Heart left ventricle (tissue), 16 donors: ENCODE measurements at regions not wholly inside any gene's neighbourhood (a gene's known extent, or its start where the extent isn't known, plus 50 kb on each side); places are given as distances from the start of the nearest gene placed in this dataset.

ENCODE experiments used
- ATAC-seq, 4 donors: fragments of 200-7000 bp; cut with Tn5 transposase; one replicate each; pipeline ENCODE4 v1.9.1; 2020 to 2022; ENCODE audit warnings: moderate library complexity in 4 of 4, mild to moderate bottlenecking in 3 of 4, moderate number of reproducible peaks in 1 of 4
- DNase-seq, 5 donors: peaks; one replicate each; pipeline ENCODE4 v3.0.0-alpha.2; 2020
- H3K27ac ChIP-seq, 12 donors: fragments of 200-600 bp; sonication (generic) in 4 of 12; one replicate each; pipeline versions ENCODE4 v1.5.0 to v1.8.0; 2016 to 2022; ENCODE audit warnings: mild to moderate bottlenecking in 2 of 12
- H3K27me3 ChIP-seq, 9 donors: fragments of 200-600 bp; sonication (generic) in 2 of 9; one replicate each; pipeline versions ENCODE4 v1.5.1 to v1.8.0; 2016 to 2022; ENCODE audit warnings: mild to moderate bottlenecking in 3 of 9
- H3K36me3 ChIP-seq, 9 donors: fragments of 200-600 bp; sonication (generic) in 2 of 9; one replicate each; pipeline versions ENCODE4 v1.5.0 to v1.8.0; 2018 to 2022; ENCODE audit warnings: mild to moderate bottlenecking in 2 of 9
- H3K4me1 ChIP-seq, 12 donors: fragments of 200-600 bp; sonication (generic) in 4 of 12; one replicate each; pipeline versions ENCODE4 v1.5.0 to v1.8.0; 2016 to 2022; ENCODE audit warnings: mild to moderate bottlenecking in 3 of 12
- H3K4me3 ChIP-seq, 12 donors: fragments of 200-600 bp; sonication (generic) in 4 of 12; one replicate each; pipeline versions ENCODE4 v1.5.0 to v1.8.0; 2017 to 2022; ENCODE audit warnings: mild to moderate bottlenecking in 9 of 12, moderate library complexity in 4 of 12
- H3K9me3 ChIP-seq, 12 donors: fragments of 200-600 bp; sonication (generic) in 4 of 12; one replicate each; pipeline versions ENCODE4 v1.5.0 to v1.8.0; 2016 to 2022; ENCODE audit warnings: mild to moderate bottlenecking in 1 of 12
- POLR2A ChIP-seq, 2 donors: fragments of 450-650 bp; IDR thresholded peaks; one replicate each; pipeline ENCODE4 v1.6.1; 2017; ENCODE audit warnings: antibody characterized with exemption in 2 of 2, mild to moderate bottlenecking in 2 of 2, moderate library complexity in 2 of 2
- WGBS, 4 donors: extraction: QIAGEN DNeasy Blood & Tissue Kit in 2 of 4; methylation state at CpG; one replicate each; pipeline versions ENCODE4 v1.1.5 to v1.1.7; 2013 to 2018; 5-methylcytosine and 5-hydroxymethylcytosine counted together
- intact Hi-C, 10 donors: fragments of 100-400 bp; cut with DNase I; formaldehyde crosslinking; loops; one replicate each; pipeline versions ENCODE4 v1.11.1 to v1.14.2; 2022
- TF ChIP-seq, protein P1 (sequence below), 12 donors: fragments of 200-600 bp; sonication (generic) in 4 of 12; IDR thresholded peaks; one replicate each; pipeline versions ENCODE4 v1.5.0 to v1.8.0; 2018 to 2022; ENCODE audit warnings: antibody characterized with exemption in 12 of 12, mild to moderate bottlenecking in 5 of 12
- donor health status: ischemic (EF 13 %, LVEDD 7.1; RV severe dilation, severe dysfunction).
- donor health status: healthy with polysubstance abuse.
- donor health status: DM: no; HTN: yes; CAD: no.
- donor health status: DM: no; HTN: no; CAD: no.
- donor health status: ischemic (EF 25% LVEDD 6.9; RV normal size, moderate dysfunction).
- donor health status: ischemic (EF 25% LVEDD 5.7; RV mildly dilated, moderate dysfunction).
- donor health status: healthy.
- donor health status: DM: yes; HTN: yes; CAD: no.
- donor health status: ischemic (EF 35%, LVEDD 5.7; RV mildly dilated, moderate dysfunction).
- donor health status: nonischemic (EF 11% LVEDD 7.7; RV severe dilation, severe dysfunction).
- donor health status: DM: yes; HTN: yes; CAD: no.
- donor health status: PGD.
- donor health status: ischemic (EF 29% LVEDD 5.4; RV normal size, mild dysfunction).
- donor health status: nonischemic (EF 23%, LVEDD 6.1; RV moderate dilation, normal function).

DNA sequence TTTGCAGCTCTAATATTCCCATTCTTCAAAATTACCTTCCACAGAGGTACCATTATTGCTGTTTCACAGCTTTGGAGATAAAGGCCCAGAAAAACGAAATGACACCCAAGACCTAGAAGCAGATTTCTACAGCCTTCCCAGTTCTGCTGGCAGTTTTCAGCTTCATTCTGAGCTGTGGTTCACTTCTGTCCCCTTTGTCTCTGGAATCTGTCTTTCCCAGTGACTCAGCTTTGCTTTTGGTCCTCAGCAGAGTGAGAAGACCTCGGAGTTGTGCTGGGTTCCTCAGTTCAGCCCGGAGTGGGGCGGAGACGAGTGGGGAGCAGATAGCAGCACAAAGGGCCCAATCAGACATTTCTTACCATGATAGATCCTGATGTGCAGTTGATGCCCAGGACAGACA lies 180.7 kb upstream of the CXCR4 start:
- Histone ChIP-seq H3K27me3 (peaks cover 0 to 4% (median 0%) of the 10 kb centered on the region in 9 donors), H3K36me3 (no peaks in the 10 kb centered on the region), H3K27ac (no peak overlapping the region), H3K9me3 (no peaks in the 10 kb centered on the region), H3K4me3 (no peak overlapping the region), H3K4me1 (peaks cover 0 to 5% (median 0%) of the 10 kb centered on the region in 12 donors)
- DNase-seq (no peak), ATAC-seq (no peak)
- TF ChIP-seq, protein P1, sequence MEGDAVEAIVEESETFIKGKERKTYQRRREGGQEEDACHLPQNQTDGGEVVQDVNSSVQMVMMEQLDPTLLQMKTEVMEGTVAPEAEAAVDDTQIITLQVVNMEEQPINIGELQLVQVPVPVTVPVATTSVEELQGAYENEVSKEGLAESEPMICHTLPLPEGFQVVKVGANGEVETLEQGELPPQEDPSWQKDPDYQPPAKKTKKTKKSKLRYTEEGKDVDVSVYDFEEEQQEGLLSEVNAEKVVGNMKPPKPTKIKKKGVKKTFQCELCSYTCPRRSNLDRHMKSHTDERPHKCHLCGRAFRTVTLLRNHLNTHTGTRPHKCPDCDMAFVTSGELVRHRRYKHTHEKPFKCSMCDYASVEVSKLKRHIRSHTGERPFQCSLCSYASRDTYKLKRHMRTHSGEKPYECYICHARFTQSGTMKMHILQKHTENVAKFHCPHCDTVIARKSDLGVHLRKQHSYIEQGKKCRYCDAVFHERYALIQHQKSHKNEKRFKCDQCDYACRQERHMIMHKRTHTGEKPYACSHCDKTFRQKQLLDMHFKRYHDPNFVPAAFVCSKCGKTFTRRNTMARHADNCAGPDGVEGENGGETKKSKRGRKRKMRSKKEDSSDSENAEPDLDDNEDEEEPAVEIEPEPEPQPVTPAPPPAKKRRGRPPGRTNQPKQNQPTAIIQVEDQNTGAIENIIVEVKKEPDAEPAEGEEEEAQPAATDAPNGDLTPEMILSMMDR (IDR thresholded peaks at IDR 0.05): no peak
- TF ChIP-seq POLR2A (IDR thresholded peaks at IDR 0.05): no peak
- WGBS, 4 donors: 79 to 85% (median 80%) methylated on average over 5 of the region's 5 CpGs
- intact Hi-C loops: no loop called here

DNA sequence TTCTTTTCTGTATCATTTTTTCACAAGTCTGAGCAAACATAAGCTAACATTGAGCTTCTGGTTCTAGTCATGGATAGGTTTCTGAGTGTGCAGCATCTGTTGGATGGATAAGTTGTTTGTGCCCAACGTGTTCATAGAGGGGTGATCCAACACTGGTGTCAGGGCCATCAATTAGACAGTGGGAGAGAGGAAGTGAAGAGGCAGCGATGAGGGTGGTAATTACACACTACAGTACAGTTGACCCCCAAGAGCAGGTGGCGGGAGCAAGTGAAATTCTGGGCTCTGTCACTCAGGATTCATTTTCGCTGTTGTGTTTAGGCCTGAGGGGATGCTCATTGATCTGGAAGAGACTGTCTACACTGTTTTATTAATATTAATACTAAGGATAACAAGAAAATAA lies 180.0 kb upstream of the CXCR4 start:
- no peak overlapping the region for H3K27ac ChIP-seq
- DNase-seq (no peak), ATAC-seq (no peak)
- peaks cover 0 to 5% (median 0%) of the 10 kb centered on the region in 12 donors for H3K4me1 ChIP-seq
- peaks cover 0 to 4% (median 0%) of the 10 kb centered on the region in 9 donors for H3K27me3 ChIP-seq
- intact Hi-C loops: no loop called here
- no peaks in the 10 kb centered on the region for H3K36me3 ChIP-seq
- H3K9me3 ChIP-seq: no peaks in the 10 kb centered on the region
- no peak overlapping the region for H3K4me3 ChIP-seq
- WGBS, 4 donors: 89 to 96% (median 92%) methylated on average over 4 of the region's 4 CpGs
- TF ChIP-seq POLR2A (IDR thresholded peaks at IDR 0.05): no peak

DNA sequence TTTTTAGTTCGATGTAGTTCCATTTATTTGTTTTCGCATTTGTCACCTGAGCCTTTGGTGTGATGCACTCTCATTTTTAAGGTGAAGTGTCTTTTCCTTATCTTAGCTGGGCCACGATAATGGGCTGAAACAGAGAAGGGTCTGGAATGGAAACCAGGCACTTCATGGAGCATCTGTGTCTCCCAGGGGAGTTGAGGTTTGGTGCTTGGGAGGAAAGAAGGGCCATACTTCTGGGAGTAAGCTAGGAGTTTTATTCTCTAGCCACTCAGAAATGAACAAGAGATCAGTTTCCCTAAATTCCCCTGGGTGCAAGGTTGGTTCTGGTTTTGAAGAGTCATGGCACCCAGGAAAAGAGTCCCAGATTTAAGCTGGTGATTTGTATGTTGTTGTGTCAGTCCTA lies 179.4 kb upstream of the CXCR4 start:
- Histone ChIP-seq H3K4me3 (no peak overlapping the region), H3K4me1 (peaks cover 0 to 5% (median 0%) of the 10 kb centered on the region in 12 donors), H3K36me3 (no peaks in the 10 kb centered on the region), H3K27ac (no peak overlapping the region), H3K9me3 (no peaks in the 10 kb centered on the region), H3K27me3 (peaks cover 0 to 4% (median 0%) of the 10 kb centered on the region in 9 donors)
- no peak for TF ChIP-seq POLR2A (IDR thresholded peaks at IDR 0.05)
- TF ChIP-seq, protein P1 (IDR thresholded peaks at IDR 0.05): no peak
- ATAC-seq (no peak), DNase-seq (no peak)
- intact Hi-C loops: no loop called here
- 44 to 65% (median 51%) methylated on average over 3 of the region's 3 CpGs for WGBS, 4 donors

DNA sequence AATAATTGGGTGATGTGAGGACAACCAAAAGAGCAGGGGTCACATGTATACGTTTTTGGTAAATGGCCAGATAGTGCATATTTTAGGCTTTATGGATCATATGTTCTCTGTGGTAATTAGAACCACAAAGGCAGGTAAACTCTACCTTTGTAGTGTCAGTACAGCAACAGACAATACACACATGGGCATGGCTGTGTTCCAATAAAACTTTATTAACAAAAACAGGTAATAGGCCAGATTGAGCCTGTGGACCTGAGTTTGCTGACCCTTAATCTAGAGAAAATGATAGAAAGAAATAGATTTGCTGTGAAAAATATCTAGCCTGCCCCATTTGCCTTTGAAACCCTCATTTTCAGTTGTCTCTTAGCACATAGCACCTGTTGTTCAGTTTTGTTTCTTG lies 177.2 kb upstream of the CXCR4 start:
- peaks cover 0 to 4% (median 0%) of the 10 kb centered on the region in 9 donors for H3K27me3 ChIP-seq
- WGBS, 4 donors: 77 to 88% (median 86%) methylated on average over 1 of the region's 1 CpG
- intact Hi-C loops: no loop called here
- TF ChIP-seq POLR2A (IDR thresholded peaks at IDR 0.05): no peak
- TF ChIP-seq, protein P1 (IDR thresholded peaks at IDR 0.05): no peak
- DNase-seq (no peak), ATAC-seq (no peak)
- peaks cover 0 to 4% (median 0%) of the 10 kb centered on the region in 12 donors for H3K4me1 ChIP-seq
- no peak overlapping the region for H3K27ac ChIP-seq
- no peaks in the 10 kb centered on the region for H3K36me3 ChIP-seq
- peaks cover 0 to 5% (median 0%) of the 10 kb centered on the region in 12 donors for H3K9me3 ChIP-seq
- no peak overlapping the region for H3K4me3 ChIP-seq

DNA sequence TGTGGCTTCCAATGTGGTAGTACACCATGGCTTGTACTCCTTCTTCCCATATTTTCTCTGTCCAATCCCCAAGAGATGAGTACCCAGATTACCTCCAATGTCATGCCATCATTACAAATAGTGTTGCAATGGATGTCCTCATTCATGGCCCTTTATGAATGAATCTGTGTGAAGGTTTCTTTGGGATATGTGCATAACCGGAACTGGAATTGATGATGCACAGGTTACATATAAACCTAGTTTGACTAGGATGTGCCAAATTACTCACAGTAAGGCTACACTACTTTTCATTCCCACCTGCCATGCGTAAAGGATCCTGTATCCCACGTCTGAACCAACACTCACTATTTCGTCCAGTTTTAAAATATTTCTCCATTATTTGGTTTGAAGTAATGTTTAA lies 173.9 kb upstream of the CXCR4 start:
- intact Hi-C loops: no loop called here
- DNase-seq (no peak), ATAC-seq (no peak)
- H3K9me3 ChIP-seq: peaks cover 0 to 5% (median 0%) of the 10 kb centered on the region in 12 donors
- no peaks in the 10 kb centered on the region for H3K27me3 ChIP-seq
- no peak overlapping the region for H3K4me3 ChIP-seq
- H3K27ac ChIP-seq: no peak overlapping the region
- no peak for TF ChIP-seq POLR2A (IDR thresholded peaks at IDR 0.05)
- TF ChIP-seq, protein P1 (IDR thresholded peaks at IDR 0.05): no peak
- no peaks in the 10 kb centered on the region for H3K4me1 ChIP-seq
- H3K36me3 ChIP-seq: no peaks in the 10 kb centered on the region
- WGBS, 4 donors: 85 to 94% (median 91%) methylated on average over 4 of the region's 4 CpGs
